ENCODE measurements at regions not wholly inside any gene's neighbourhood (a gene's known extent, or its start where the extent isn't known, plus 50 kb on each side); places are given as distances from the start of the nearest gene placed in this dataset.

- TF ChIP-seq BRCA1 (IDR thresholded peaks at IDR 0.05; ENCODE audit: low read depth, low read length), result no peak
- no peak for TF ChIP-seq NRF1 (IDR thresholded peaks at IDR 0.05; ENCODE audit: low read depth, low read length)
- TF ChIP-seq EP300 (IDR thresholded peaks at IDR 0.05; ENCODE audit: borderline replicate concordance in 1 of 2, low read depth in 2 of 2, low read length in 2 of 2), result no peak
- TF ChIP-seq POLR2AphosphoS5 (IDR thresholded peaks at IDR 0.05; ENCODE audit: low read depth, low read length), result no peak
- TF ChIP-seq, protein P1, sequence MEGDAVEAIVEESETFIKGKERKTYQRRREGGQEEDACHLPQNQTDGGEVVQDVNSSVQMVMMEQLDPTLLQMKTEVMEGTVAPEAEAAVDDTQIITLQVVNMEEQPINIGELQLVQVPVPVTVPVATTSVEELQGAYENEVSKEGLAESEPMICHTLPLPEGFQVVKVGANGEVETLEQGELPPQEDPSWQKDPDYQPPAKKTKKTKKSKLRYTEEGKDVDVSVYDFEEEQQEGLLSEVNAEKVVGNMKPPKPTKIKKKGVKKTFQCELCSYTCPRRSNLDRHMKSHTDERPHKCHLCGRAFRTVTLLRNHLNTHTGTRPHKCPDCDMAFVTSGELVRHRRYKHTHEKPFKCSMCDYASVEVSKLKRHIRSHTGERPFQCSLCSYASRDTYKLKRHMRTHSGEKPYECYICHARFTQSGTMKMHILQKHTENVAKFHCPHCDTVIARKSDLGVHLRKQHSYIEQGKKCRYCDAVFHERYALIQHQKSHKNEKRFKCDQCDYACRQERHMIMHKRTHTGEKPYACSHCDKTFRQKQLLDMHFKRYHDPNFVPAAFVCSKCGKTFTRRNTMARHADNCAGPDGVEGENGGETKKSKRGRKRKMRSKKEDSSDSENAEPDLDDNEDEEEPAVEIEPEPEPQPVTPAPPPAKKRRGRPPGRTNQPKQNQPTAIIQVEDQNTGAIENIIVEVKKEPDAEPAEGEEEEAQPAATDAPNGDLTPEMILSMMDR (IDR thresholded peaks at IDR 0.05; ENCODE audit: control extremely low read depth in 1 of 3, insufficient read depth in 1 of 3, low read depth in 1 of 3, low read length in 3 of 3), result no peak
- no peak for TF ChIP-seq CEBPB (IDR thresholded peaks at IDR 0.05; ENCODE audit: low read depth, low read length)
- TF ChIP-seq JUND (IDR thresholded peaks at IDR 0.05; ENCODE audit: low read length), result no peak
Observed at GRCh38 chr10:33947544-33947943, 613.1 kb upstream of the NRP1 start.

Measured in H1 (cell line).